ENCODE measurements at regions not wholly inside any gene's neighbourhood (a gene's known extent, or its start where the extent isn't known, plus 50 kb on each side); places are given as distances from the start of the nearest gene placed in this dataset.

DNA sequence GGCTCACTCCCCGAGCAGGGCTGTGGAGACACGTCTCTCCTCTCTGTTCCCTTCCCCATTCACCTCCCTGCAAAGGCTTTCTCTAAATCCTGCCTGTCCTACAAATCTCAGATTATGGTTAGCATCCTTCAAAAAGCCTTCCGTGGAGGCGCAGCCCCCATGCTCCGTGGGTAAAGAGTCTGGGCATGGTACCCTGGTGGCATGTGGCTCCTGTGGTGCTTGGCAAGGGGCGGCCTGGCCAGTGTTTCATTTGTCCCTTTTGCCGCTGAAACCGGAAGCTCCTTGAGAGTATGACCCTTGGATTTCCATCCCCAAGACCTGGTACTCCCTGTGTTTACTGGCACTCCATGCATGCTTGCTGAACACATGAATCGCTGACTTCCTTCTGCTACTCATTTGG, 839.3 kb upstream of the SALL3 start:
- Histone ChIP-seq H4K20me1 (ENCODE audit: control insufficient read depth, insufficient read depth, low read depth, low read length) (no peaks in the 10 kb centered on the region), H3K36me3 (ENCODE audit: control insufficient read depth, low read length) (no peaks in the 10 kb centered on the region), H3K27ac (ENCODE audit: low read depth, low read length) (no peak overlapping the region), H3K27me3 (ENCODE audit: control insufficient read depth, low read length) (no peaks in the 10 kb centered on the region), H3K9me2 (replicated peaks; ENCODE audit: control insufficient read depth, low read length) (no peaks in the 10 kb centered on the region), H3K79me2 (ENCODE audit: control insufficient read depth, low read length) (no peaks in the 10 kb centered on the region), H3F3A (ENCODE audit: control insufficient read depth, insufficient read depth) (no peaks in the 10 kb centered on the region), H3K4me1 (ENCODE audit: control insufficient read depth, low read length) (no peaks in the 10 kb centered on the region), H3K4me2 (ENCODE audit: low read length) (no peak overlapping the region), H3K9me3 (ENCODE audit: control insufficient read depth, insufficient read depth, low read length) (no peaks in the 10 kb centered on the region), H3K4me3 (ENCODE audit: low read length) (no peak overlapping the region)
- TF ChIP-seq, protein P1, sequence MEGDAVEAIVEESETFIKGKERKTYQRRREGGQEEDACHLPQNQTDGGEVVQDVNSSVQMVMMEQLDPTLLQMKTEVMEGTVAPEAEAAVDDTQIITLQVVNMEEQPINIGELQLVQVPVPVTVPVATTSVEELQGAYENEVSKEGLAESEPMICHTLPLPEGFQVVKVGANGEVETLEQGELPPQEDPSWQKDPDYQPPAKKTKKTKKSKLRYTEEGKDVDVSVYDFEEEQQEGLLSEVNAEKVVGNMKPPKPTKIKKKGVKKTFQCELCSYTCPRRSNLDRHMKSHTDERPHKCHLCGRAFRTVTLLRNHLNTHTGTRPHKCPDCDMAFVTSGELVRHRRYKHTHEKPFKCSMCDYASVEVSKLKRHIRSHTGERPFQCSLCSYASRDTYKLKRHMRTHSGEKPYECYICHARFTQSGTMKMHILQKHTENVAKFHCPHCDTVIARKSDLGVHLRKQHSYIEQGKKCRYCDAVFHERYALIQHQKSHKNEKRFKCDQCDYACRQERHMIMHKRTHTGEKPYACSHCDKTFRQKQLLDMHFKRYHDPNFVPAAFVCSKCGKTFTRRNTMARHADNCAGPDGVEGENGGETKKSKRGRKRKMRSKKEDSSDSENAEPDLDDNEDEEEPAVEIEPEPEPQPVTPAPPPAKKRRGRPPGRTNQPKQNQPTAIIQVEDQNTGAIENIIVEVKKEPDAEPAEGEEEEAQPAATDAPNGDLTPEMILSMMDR (IDR thresholded peaks at IDR 0.05; ENCODE audit: low read depth, low read length, poor library complexity, severe bottlenecking): no peak
- TF ChIP-seq EZH2phosphoT487 (IDR thresholded peaks at IDR 0.05; ENCODE audit: borderline replicate concordance, low read length): no peak

DNA sequence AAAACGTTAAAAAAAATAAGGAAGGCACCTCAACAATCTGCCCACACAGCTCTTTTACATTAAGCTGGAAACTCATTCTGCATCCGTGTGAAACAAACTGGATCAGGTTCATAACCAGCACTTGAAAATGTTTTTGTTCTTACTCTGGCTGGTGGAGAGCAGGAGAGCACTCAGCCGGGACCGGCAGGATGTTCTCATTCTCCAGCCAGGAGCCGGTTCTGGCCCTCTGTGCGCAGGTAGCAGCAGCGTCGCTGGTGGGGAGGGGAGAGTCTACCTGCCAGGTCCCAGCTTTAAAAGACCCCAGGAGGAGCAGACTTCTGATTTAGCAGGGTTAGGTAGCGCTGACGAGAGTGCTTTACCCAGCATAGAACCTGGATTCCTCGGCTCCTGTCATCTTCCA, 834.9 kb upstream of the SALL3 start:
- no peaks in the 10 kb centered on the region for H3K27me3 ChIP-seq (ENCODE audit: control insufficient read depth, low read length)
- H3K27ac ChIP-seq (ENCODE audit: low read depth, low read length): no peak overlapping the region
- TF ChIP-seq, protein P1 (IDR thresholded peaks at IDR 0.05; ENCODE audit: low read depth, low read length, poor library complexity, severe bottlenecking): no peak
- TF ChIP-seq EZH2phosphoT487 (IDR thresholded peaks at IDR 0.05; ENCODE audit: borderline replicate concordance, low read length): no peak

DNA sequence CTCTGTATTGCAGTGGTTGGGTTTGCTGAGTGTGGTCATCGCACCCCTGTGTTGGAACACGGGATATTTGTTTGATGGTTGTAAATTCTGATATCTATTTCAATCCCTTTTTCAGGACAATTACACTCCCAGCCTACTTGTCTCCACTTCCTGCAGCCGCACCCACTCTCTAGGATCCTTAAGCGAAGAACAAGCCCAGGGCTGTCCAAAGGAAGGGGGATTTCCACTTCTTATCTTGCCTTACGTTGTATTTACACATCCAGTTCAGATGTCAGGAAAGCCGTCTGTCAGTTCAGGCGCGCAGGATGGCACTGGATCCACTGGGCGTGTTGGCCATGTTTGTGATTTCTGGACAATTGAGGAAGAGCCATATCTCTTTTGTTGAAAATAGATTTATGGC, 834.5 kb upstream of the SALL3 start:
- H3K79me2 ChIP-seq (ENCODE audit: control insufficient read depth, low read length): no peaks in the 10 kb centered on the region
- no peaks in the 10 kb centered on the region for H3F3A ChIP-seq (ENCODE audit: control insufficient read depth, insufficient read depth)
- H4K20me1 ChIP-seq (ENCODE audit: control insufficient read depth, insufficient read depth, low read depth, low read length): no peaks in the 10 kb centered on the region
- no peak overlapping the region for H3K4me2 ChIP-seq (ENCODE audit: low read length)
- no peaks in the 10 kb centered on the region for H3K9me3 ChIP-seq (ENCODE audit: control insufficient read depth, insufficient read depth, low read length)
- H3K4me3 ChIP-seq (ENCODE audit: low read length): no peak overlapping the region
- no peaks in the 10 kb centered on the region for H3K36me3 ChIP-seq (ENCODE audit: control insufficient read depth, low read length)
- TF ChIP-seq, protein P1 (IDR thresholded peaks at IDR 0.05; ENCODE audit: low read depth, low read length, poor library complexity, severe bottlenecking): no peak
- no peak for TF ChIP-seq EZH2phosphoT487 (IDR thresholded peaks at IDR 0.05; ENCODE audit: borderline replicate concordance, low read length)
- no peaks in the 10 kb centered on the region for H3K4me1 ChIP-seq (ENCODE audit: control insufficient read depth, low read length)
- no peaks in the 10 kb centered on the region for H3K9me2 ChIP-seq (replicated peaks; ENCODE audit: control insufficient read depth, low read length)
- H3K27ac ChIP-seq (ENCODE audit: low read depth, low read length): no peak overlapping the region
- H3K27me3 ChIP-seq (ENCODE audit: control insufficient read depth, low read length): no peaks in the 10 kb centered on the region

More for the DNA sequence above, 834.9 kb upstream of the SALL3 start:
- Histone ChIP-seq H3K4me3 (ENCODE audit: low read length) (no peak overlapping the region), H3K36me3 (ENCODE audit: control insufficient read depth, low read length) (no peaks in the 10 kb centered on the region), H3F3A (ENCODE audit: control insufficient read depth, insufficient read depth) (no peaks in the 10 kb centered on the region), H3K9me3 (ENCODE audit: control insufficient read depth, insufficient read depth, low read length) (no peaks in the 10 kb centered on the region), H3K79me2 (ENCODE audit: control insufficient read depth, low read length) (no peaks in the 10 kb centered on the region), H3K4me1 (ENCODE audit: control insufficient read depth, low read length) (no peaks in the 10 kb centered on the region), H3K9me2 (replicated peaks; ENCODE audit: control insufficient read depth, low read length) (no peaks in the 10 kb centered on the region), H4K20me1 (ENCODE audit: control insufficient read depth, insufficient read depth, low read depth, low read length) (no peaks in the 10 kb centered on the region), H3K4me2 (ENCODE audit: low read length) (no peak overlapping the region)
